ENCODE measurements at regions not wholly inside any gene's neighbourhood (a gene's known extent, or its start where the extent isn't known, plus 50 kb on each side); places are given as distances from the start of the nearest gene placed in this dataset.
A peak's percentile ranks its signal among the peaks of the same experiment; 100 is the strongest.

GRCh38 chr5:124683917-124684555, 62.4 kb downstream of the ZNF608 start:
- peak overlapping the region in 2 of 3 donors; percentile 29 to 34 for H3K27ac ChIP-seq
- ATAC-seq (peak; percentile 79 to 93 (median 86)), DNase-seq (no peak)
- no peaks in the 10 kb centered on the region for H3K27me3 ChIP-seq
- H3K36me3 ChIP-seq = no peaks in the 10 kb centered on the region
- intact Hi-C loops (cut with DNase I) = no loop called here
- no peak overlapping the region for H3K4me3 ChIP-seq
- TF ChIP-seq POLR2A (IDR thresholded peaks at IDR 0.05) (no peak), CTCF (IDR thresholded peaks at IDR 0.05) (no peak)
- H3K9me3 ChIP-seq = no peaks in the 10 kb centered on the region
- WGBS (ENCODE audit: insufficient coverage, low coverage, low lambda C conversion rate, missing lambda C conversion rate) = 40% methylated on average over 2 of the region's 2 CpGs
- peaks cover 0 to 9% (median 2%) of the 10 kb centered on the region in 4 donors for H3K4me1 ChIP-seq

GRCh38 chr5:124679578-124680199, 66.8 kb downstream of the ZNF608 start:
- no peak overlapping the region for H3K27ac ChIP-seq
- no peaks in the 10 kb centered on the region for H3K36me3 ChIP-seq
- 80% methylated on average over 4 of the region's 4 CpGs for WGBS (ENCODE audit: insufficient coverage, low coverage, low lambda C conversion rate, missing lambda C conversion rate)
- H3K4me3 ChIP-seq = no peak overlapping the region
- ATAC-seq = no peak
- no peaks in the 10 kb centered on the region for H3K27me3 ChIP-seq
- no peak for DNase-seq
- no peaks in the 10 kb centered on the region for H3K9me3 ChIP-seq
- intact Hi-C loops (cut with DNase I) = no loop called here
- TF ChIP-seq CTCF (IDR thresholded peaks at IDR 0.05) (no peak), POLR2A (IDR thresholded peaks at IDR 0.05) (no peak)
- H3K4me1 ChIP-seq = peaks cover 0 to 9% (median 2%) of the 10 kb centered on the region in 4 donors

- no peaks in the 10 kb centered on the region for H3K27me3 ChIP-seq
- DNase-seq (no peak), ATAC-seq (no peak)
- H3K27ac ChIP-seq = no peak overlapping the region
- intact Hi-C loops (cut with DNase I) = no loop called here
- no peaks in the 10 kb centered on the region for H3K9me3 ChIP-seq
- no peak overlapping the region for H3K4me3 ChIP-seq
- H3K4me1 ChIP-seq = peaks cover 0 to 3% (median 2%) of the 10 kb centered on the region in 4 donors
- 72% methylated on average over 8 of the region's 8 CpGs for WGBS (ENCODE audit: insufficient coverage, low coverage, low lambda C conversion rate, missing lambda C conversion rate)
- H3K36me3 ChIP-seq = no peaks in the 10 kb centered on the region
- TF ChIP-seq POLR2A (IDR thresholded peaks at IDR 0.05) (no peak), CTCF (IDR thresholded peaks at IDR 0.05) (no peak)
Measured at GRCh38 chr5:124678922-124679519, 67.4 kb downstream of the ZNF608 start.

DNA sequence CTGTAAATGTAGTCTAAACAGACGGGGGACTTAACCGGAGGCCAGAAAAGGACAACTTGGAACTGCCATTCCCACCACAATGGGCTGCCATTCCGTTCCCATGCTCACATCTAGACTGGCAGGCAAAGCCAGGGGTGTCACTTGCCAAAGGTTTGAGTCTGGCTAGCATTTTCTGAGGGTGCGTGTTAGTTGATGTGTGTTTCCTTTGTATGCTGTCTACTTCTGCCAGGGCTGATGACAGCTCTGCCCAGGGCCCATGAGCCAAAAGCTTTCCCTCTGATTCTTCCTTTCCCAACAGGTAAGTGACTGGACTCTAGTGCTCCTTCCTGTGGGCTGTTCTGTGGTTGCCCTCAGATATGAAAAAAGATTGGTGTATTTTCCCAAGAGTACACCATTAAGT, 68.0 kb downstream of the ZNF608 start:
- WGBS (ENCODE audit: insufficient coverage, low coverage, low lambda C conversion rate, missing lambda C conversion rate) = 80% methylated on average over 1 of the region's 4 CpGs
- no peaks in the 10 kb centered on the region for H3K27me3 ChIP-seq
- H3K4me1 ChIP-seq = peaks cover 0 to under 1% (median 0%) of the 10 kb centered on the region in 4 donors
- no peaks in the 10 kb centered on the region for H3K9me3 ChIP-seq
- H3K36me3 ChIP-seq = no peaks in the 10 kb centered on the region
- no peak overlapping the region for H3K4me3 ChIP-seq
- H3K27ac ChIP-seq = no peak overlapping the region
- DNase-seq (no peak), ATAC-seq (peak in 1 of 4 donors; percentile 45)
- TF ChIP-seq CTCF (IDR thresholded peaks at IDR 0.05) (no peak), POLR2A (IDR thresholded peaks at IDR 0.05) (no peak)
- intact Hi-C loops (cut with DNase I) = no loop called here

All from right lobe of liver (tissue), 6 donors.